Astrocyte (in vitro differentiated cells and primary cell): ENCODE measurements at regions not wholly inside any gene's neighbourhood (a gene's known extent, or its start where the extent isn't known, plus 50 kb on each side); places are given as distances from the start of the nearest gene placed in this dataset.

ENCODE experiments used
- CTCF ChIP-seq: IDR thresholded peaks from 2 replicates; pipeline ENCODE4 v1.5.1; 2011; ENCODE audit warnings: low read depth, mild to moderate bottlenecking, inconsistent platforms, low read length, moderate library complexity; ENCODE audit not compliant: insufficient read depth
- EZH2 ChIP-seq: IDR thresholded peaks from 2 replicates; pipeline ENCODE4 v1.6.1; 2012; ENCODE audit warnings: mild to moderate bottlenecking, low read length, inconsistent platforms; ENCODE audit not compliant: insufficient read depth

GRCh38 chr1:117798550-117798949 lies 130.9 kb downstream of the GDAP2 start:
- no peak for TF ChIP-seq CTCF
- TF ChIP-seq EZH2 = no peak
